Endothelial cell of umbilical vein (primary cell): ENCODE measurements at regions not wholly inside any gene's neighbourhood (a gene's known extent, or its start where the extent isn't known, plus 50 kb on each side); places are given as distances from the start of the nearest gene placed in this dataset.

Experiments
- CTCF ChIP-seq, 2 donors: IDR thresholded peaks; 1 replicate in 1 of 2; 2 replicates in 1 of 2; pipeline ENCODE4 v1.5.1; 2011; ENCODE audit warnings: low read length in 2 of 2, mild to moderate bottlenecking in 2 of 2, moderate library complexity in 2 of 2, control low read depth in 1 of 2, inconsistent platforms in 1 of 2, low read depth in 1 of 2; ENCODE audit not compliant: insufficient read depth in 1 of 2; ENCODE audit errors: extremely low read depth in 1 of 2
- EZH2 ChIP-seq: IDR thresholded peaks from 2 replicates; pipeline ENCODE4 v1.6.1; 2012; ENCODE audit warnings: borderline replicate concordance, low read depth, mild to moderate bottlenecking, moderate library complexity, low read length, inconsistent platforms; ENCODE audit not compliant: severe bottlenecking
- MAX ChIP-seq: IDR thresholded peaks from 2 replicates; pipeline ENCODE4 v1.6.1; 2011; ENCODE audit not compliant: insufficient read depth, insufficient read length
- MYC ChIP-seq: IDR thresholded peaks from one replicate; pipeline ENCODE4 v1.6.1; 2011; ENCODE audit warnings: mild to moderate bottlenecking, low read depth, low read length
- POLR2A ChIP-seq: IDR thresholded peaks from 2 replicates; pipeline ENCODE4 v1.6.1; 2012; ENCODE audit warnings: low read depth, mild to moderate bottlenecking, control low read depth, low read length

- TF ChIP-seq MYC (no peak), CTCF (IDR thresholded peaks at IDR 0.05; ENCODE audit: extremely low read depth in 1 of 2, insufficient read depth in 1 of 2, low read depth in 1 of 2, low read length in 2 of 2) (no peak), EZH2 (no peak), POLR2A (no peak), MAX (no peak)
These were observed 81.0 kb upstream of the BCL11A start for GRCh38 chr2:60634438-60634837.
